ENCODE measurements at regions not wholly inside any gene's neighbourhood (a gene's known extent, or its start where the extent isn't known, plus 50 kb on each side); places are given as distances from the start of the nearest gene placed in this dataset.

GRCh38 chr7:86209036-86209435 is 434.7 kb upstream of the GRM3 start:
- no peaks in the 10 kb centered on the region for H3K4me1 ChIP-seq (ENCODE audit: insufficient read depth, low read length, poor library complexity, severe bottlenecking)
- no peaks in the 10 kb centered on the region for H3K27me3 ChIP-seq (ENCODE audit: insufficient read depth, low read length, poor library complexity, severe bottlenecking)
- H3K36me3 ChIP-seq (ENCODE audit: insufficient read depth, low read length): no peaks in the 10 kb centered on the region
- TF ChIP-seq CTCF (conservative IDR thresholded peaks at IDR 0.05; ENCODE audit: low read length) (no peak), EZH2phosphoT487 (IDR thresholded peaks at IDR 0.05; ENCODE audit: borderline replicate concordance) (no peak)
- H4K20me1 ChIP-seq (ENCODE audit: insufficient read depth, low read length, poor library complexity, severe bottlenecking): no peaks in the 10 kb centered on the region
- H3K4me2 ChIP-seq (ENCODE audit: low read depth, low read length, poor library complexity, severe bottlenecking): no peak overlapping the region
- no peaks in the 10 kb centered on the region for H3F3A ChIP-seq (ENCODE audit: low read depth)
- no peaks in the 10 kb centered on the region for H3K79me2 ChIP-seq (ENCODE audit: insufficient read depth, low read length)
- no peaks in the 10 kb centered on the region for H3K9me2 ChIP-seq (replicated peaks; ENCODE audit: low read depth, low read length)
- no peak overlapping the region for H3K4me3 ChIP-seq (ENCODE audit: low read length, poor library complexity, severe bottlenecking)
- H3K9me3 ChIP-seq (ENCODE audit: insufficient read depth, low read depth, low read length): no peaks in the 10 kb centered on the region
- H2AFZ ChIP-seq (ENCODE audit: low read length): no peak overlapping the region
- H3K9ac ChIP-seq (ENCODE audit: low read depth, low read length, poor library complexity, severe bottlenecking): no peak overlapping the region

- Histone ChIP-seq H3K79me2 (ENCODE audit: insufficient read depth, low read length) (no peaks in the 10 kb centered on the region), H3F3A (ENCODE audit: low read depth) (no peaks in the 10 kb centered on the region), H3K4me2 (ENCODE audit: low read depth, low read length, poor library complexity, severe bottlenecking) (no peak overlapping the region), H3K4me1 (ENCODE audit: insufficient read depth, low read length, poor library complexity, severe bottlenecking) (no peaks in the 10 kb centered on the region), H3K4me3 (ENCODE audit: low read length, poor library complexity, severe bottlenecking) (no peak overlapping the region), H3K9me2 (replicated peaks; ENCODE audit: low read depth, low read length) (no peaks in the 10 kb centered on the region), H3K9ac (ENCODE audit: low read depth, low read length, poor library complexity, severe bottlenecking) (no peak overlapping the region), H4K20me1 (ENCODE audit: insufficient read depth, low read length, poor library complexity, severe bottlenecking) (no peaks in the 10 kb centered on the region), H2AFZ (ENCODE audit: low read length) (no peak overlapping the region), H3K36me3 (ENCODE audit: insufficient read depth, low read length) (no peaks in the 10 kb centered on the region), H3K27me3 (ENCODE audit: insufficient read depth, low read length, poor library complexity, severe bottlenecking) (no peaks in the 10 kb centered on the region), H3K9me3 (ENCODE audit: insufficient read depth, low read depth, low read length) (no peaks in the 10 kb centered on the region)
- TF ChIP-seq EZH2phosphoT487 (IDR thresholded peaks at IDR 0.05; ENCODE audit: borderline replicate concordance) (no peak), CTCF (conservative IDR thresholded peaks at IDR 0.05; ENCODE audit: low read length) (no peak)
Observed at GRCh38 chr7:86207740-86208139, 436.0 kb upstream of the GRM3 start.

GRCh38 chr7:86202833-86203232 is 440.9 kb upstream of the GRM3 start:
- H3K9ac ChIP-seq (ENCODE audit: low read depth, low read length, poor library complexity, severe bottlenecking): no peak overlapping the region
- no peaks in the 10 kb centered on the region for H3K36me3 ChIP-seq (ENCODE audit: insufficient read depth, low read length)
- H3K4me2 ChIP-seq (ENCODE audit: low read depth, low read length, poor library complexity, severe bottlenecking): no peak overlapping the region
- no peaks in the 10 kb centered on the region for H3K79me2 ChIP-seq (ENCODE audit: insufficient read depth, low read length)
- H3K9me3 ChIP-seq (ENCODE audit: insufficient read depth, low read depth, low read length): no peaks in the 10 kb centered on the region
- no peak overlapping the region for H2AFZ ChIP-seq (ENCODE audit: low read length)
- no peak overlapping the region for H3K4me3 ChIP-seq (ENCODE audit: low read length, poor library complexity, severe bottlenecking)
- H4K20me1 ChIP-seq (ENCODE audit: insufficient read depth, low read length, poor library complexity, severe bottlenecking): no peaks in the 10 kb centered on the region
- H3K9me2 ChIP-seq (replicated peaks; ENCODE audit: low read depth, low read length): no peaks in the 10 kb centered on the region
- no peaks in the 10 kb centered on the region for H3K4me1 ChIP-seq (ENCODE audit: insufficient read depth, low read length, poor library complexity, severe bottlenecking)
- H3F3A ChIP-seq (ENCODE audit: low read depth): no peaks in the 10 kb centered on the region
- H3K27me3 ChIP-seq (ENCODE audit: insufficient read depth, low read length, poor library complexity, severe bottlenecking): no peaks in the 10 kb centered on the region
- TF ChIP-seq CTCF (conservative IDR thresholded peaks at IDR 0.05; ENCODE audit: low read length): no peak
- no peak for TF ChIP-seq EZH2phosphoT487 (IDR thresholded peaks at IDR 0.05; ENCODE audit: borderline replicate concordance)

All from Loucy (cell line).